SK-N-SH (cell line): ENCODE measurements at regions not wholly inside any gene's neighbourhood (a gene's known extent, or its start where the extent isn't known, plus 50 kb on each side); places are given as distances from the start of the nearest gene placed in this dataset.

Experiments
- CTCF ChIA-PET: fragments of 300-600, 350-600 bp; formaldehyde crosslinking; extraction: SDS; loops from one replicate; lab custom pipeline; 2021; lab: Yijun Ruan, JAX
- POLR2A ChIA-PET: fragments of 350-600 bp; sonication (Branson Sonifier 250); formaldehyde crosslinking; extraction: SDS; loops from one replicate; lab custom pipeline; 2020; ENCODE audit warnings: antibody characterized with exemption, inconsistent platforms; lab: Yijun Ruan, JAX
- DNase-seq: peaks from one replicate; pipeline ENCODE4 v3.0.0; 2012
- H2AFZ ChIP-seq: fragments of 200-600 bp; sonication (generic); 2 replicates; pipeline ENCODE4 v1.8.1; 2016; ENCODE audit warnings: antibody characterized with exemption, mild to moderate bottlenecking, low read depth
- H3F3A ChIP-seq: fragments of 200-600 bp; sonication (generic); replicated peaks from 2 replicates; pipeline ENCODE3; 2016; ENCODE audit warnings: antibody characterized with exemption, mild to moderate bottlenecking; ENCODE audit not compliant: insufficient read depth
- H3K27ac ChIP-seq, 2 experiments: fragments of 200-500 bp in 1 of 2; fragments of 200-600 bp in 1 of 2; sonication (Bioruptor generic) in 1 of 2; sonication (generic), shearing (Covaris generic) in 1 of 2; 2 replicates each; pipeline versions ENCODE4 v1.5.1 to v1.6.1; 2014 to 2016; ENCODE audit warnings: low read depth in 2 of 2, inconsistent platforms in 1 of 2, low read length in 1 of 2, mild to moderate bottlenecking in 1 of 2, mixed read lengths in 1 of 2
- H3K27me3 ChIP-seq: fragments of 200-600 bp; sonication (generic), shearing (Covaris generic); 2 replicates; pipeline ENCODE4 v1.6.1; 2016; ENCODE audit warnings: mixed run types; ENCODE audit not compliant: insufficient read depth
- H3K36me3 ChIP-seq, 2 experiments: fragments of 200-500 bp in 1 of 2; fragments of 200-600 bp in 1 of 2; sonication (Bioruptor generic) in 1 of 2; sonication (generic) in 1 of 2; replicated peaks in 1 of 2; 2 replicates each; pipeline versions ENCODE3 to v1.5.1; 2014 to 2016; ENCODE audit warnings: low read length in 1 of 2, mild to moderate bottlenecking in 1 of 2; ENCODE audit not compliant: insufficient read depth in 2 of 2, control insufficient read depth in 1 of 2
- H3K4me1 ChIP-seq, 2 experiments: fragments of 200-500 bp in 1 of 2; fragments of 200-600 bp in 1 of 2; sonication (Bioruptor generic) in 1 of 2; sonication (generic), shearing (Covaris generic) in 1 of 2; 2 replicates each; pipeline versions ENCODE4 v1.5.1 to v1.6.1; 2014 to 2016; ENCODE audit warnings: low read depth in 1 of 2, low read length in 1 of 2, mixed run types in 1 of 2; ENCODE audit not compliant: insufficient read depth in 2 of 2, control insufficient read depth in 1 of 2
- H3K4me2 ChIP-seq: fragments of 200-600 bp; sonication (generic), shearing (Covaris generic); 2 replicates; pipeline ENCODE4 v1.6.1; 2017; ENCODE audit warnings: mixed run types
- H3K4me3 ChIP-seq, 2 experiments: fragments of 200-500 bp in 1 of 2; fragments of 200-600 bp in 1 of 2; sonication (Bioruptor generic) in 1 of 2; sonication (generic), shearing (Covaris generic) in 1 of 2; 2 replicates each; pipeline versions ENCODE4 v1.5.1 to v1.8.1; 2014 to 2016; ENCODE audit warnings: low read depth in 2 of 2, inconsistent platforms in 1 of 2, low read length in 1 of 2, mild to moderate bottlenecking in 1 of 2, mixed read lengths in 1 of 2, moderate library complexity in 1 of 2
- H3K79me2 ChIP-seq: fragments of 200-600 bp; sonication (generic); 2 replicates; pipeline ENCODE4 v1.8.1; 2017; ENCODE audit warnings: mild to moderate bottlenecking; ENCODE audit not compliant: insufficient read depth
- H3K9ac ChIP-seq: fragments of 200-600 bp; sonication (generic); 2 replicates; pipeline ENCODE4 v1.6.1; 2017; ENCODE audit warnings: mixed run types
- H3K9me2 ChIP-seq: fragments of 200-600 bp; sonication (generic); 2 replicates; pipeline ENCODE4 v1.6.1; 2017; ENCODE audit warnings: mixed run types
- H3K9me3 ChIP-seq: fragments of 200-600 bp; sonication (generic); 2 replicates; pipeline ENCODE4 v1.6.1; 2017; ENCODE audit warnings: mixed run types, mild to moderate bottlenecking, moderate library complexity
- H4K20me1 ChIP-seq: fragments of 200-600 bp; sonication (generic); 2 replicates; pipeline ENCODE4 v1.6.1; 2017; ENCODE audit warnings: mild to moderate bottlenecking, mixed run types; ENCODE audit not compliant: insufficient read depth
- CHD2 ChIP-seq: fragments of 150-350 bp; IDR thresholded peaks from 2 replicates; pipeline ENCODE4 v1.6.1; 2018; ENCODE audit warnings: low read length; ENCODE audit not compliant: partially characterized antibody
- EP300 ChIP-seq, 2 experiments: IDR thresholded peaks; 2 replicates each; pipeline versions ENCODE4 v1.4.0 to v1.6.1; 2012; ENCODE audit warnings: borderline replicate concordance in 1 of 2, low read depth in 1 of 2, low read length in 1 of 2
- FOSL2 ChIP-seq: IDR thresholded peaks from 2 replicates; pipeline ENCODE4 v1.4.0; 2012; ENCODE audit warnings: low read depth, mild to moderate bottlenecking, moderate library complexity, borderline replicate concordance
- JUND ChIP-seq: IDR thresholded peaks from 2 replicates; pipeline ENCODE4 v1.4.0; 2012
- MEF2A ChIP-seq: IDR thresholded peaks from 2 replicates; pipeline ENCODE4 v1.4.0; 2012; ENCODE audit warnings: low read depth, borderline replicate concordance
- NFIC ChIP-seq: IDR thresholded peaks from 2 replicates; pipeline ENCODE4 v1.4.0; 2012; ENCODE audit warnings: borderline replicate concordance
- NRF1 ChIP-seq: IDR thresholded peaks from 2 replicates; pipeline ENCODE4 v1.6.1; 2012; ENCODE audit warnings: low read depth, mild to moderate bottlenecking, low read length
- RCOR1 ChIP-seq: fragments of 150-350 bp; IDR thresholded peaks from 2 replicates; pipeline ENCODE4 v1.6.1; 2017; ENCODE audit warnings: antibody characterized with exemption, low read length
- RFX5 ChIP-seq: IDR thresholded peaks from 2 replicates; pipeline ENCODE4 v1.6.1; 2012; ENCODE audit warnings: mild to moderate bottlenecking, improper control_type of control experiment, low read length
- TEAD4 ChIP-seq: IDR thresholded peaks from 2 replicates; pipeline ENCODE4 v1.4.0; 2012; ENCODE audit warnings: mild to moderate bottlenecking, borderline replicate concordance; ENCODE audit not compliant: insufficient read depth
- WGBS: methylation state at CpG from one replicate; pipeline ENCODE4 v1.1.6; 2017; ENCODE audit warnings: low lambda C conversion rate; 5-methylcytosine and 5-hydroxymethylcytosine counted together
- TF ChIP-seq, protein P1 (sequence below): IDR thresholded peaks from 2 replicates; pipeline ENCODE4 v1.6.1; 2012; ENCODE audit warnings: mild to moderate bottlenecking, low read depth, low read length, moderate library complexity
- TF ChIP-seq, protein P2 (sequence below): fragments of 200-600 bp; sonication (generic); IDR thresholded peaks from 2 replicates; pipeline ENCODE4 v1.6.1; 2017; ENCODE audit warnings: antibody characterized with exemption, mild to moderate bottlenecking, moderate library complexity
- TF ChIP-seq, protein P3 (sequence below): fragments of 150-350 bp; IDR thresholded peaks from 2 replicates; pipeline ENCODE4 v1.6.1; 2016; ENCODE audit warnings: mild to moderate bottlenecking, low read depth, low read length

DNA sequence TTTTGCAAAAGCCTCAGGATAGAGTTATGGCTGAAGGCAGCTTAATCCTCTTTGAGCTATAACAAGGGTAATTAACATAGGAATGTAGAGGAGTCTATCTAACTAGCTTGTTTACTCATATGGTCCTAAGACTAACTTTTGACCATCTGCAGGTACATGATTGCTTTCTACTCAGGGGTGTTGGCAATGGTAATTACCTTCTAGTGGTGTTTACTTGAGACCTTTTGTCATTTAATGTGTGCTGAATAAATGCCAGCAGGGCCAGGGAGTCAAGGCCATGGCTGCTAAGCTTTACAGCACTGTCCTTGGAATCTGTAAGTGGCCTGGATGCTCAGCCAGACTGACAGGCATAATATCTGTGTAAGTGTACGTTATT, 1325.0 kb downstream of the XPNPEP1 start:
- Histone ChIP-seq H3K9me3 (no peaks in the 10 kb centered on the region), H3K4me3 (no peak overlapping the region), H3F3A (no peaks in the 10 kb centered on the region), H3K27me3 (no peaks in the 10 kb centered on the region), H3K36me3 (no peaks in the 10 kb centered on the region), H3K79me2 (no peaks in the 10 kb centered on the region), H3K4me1 (peaks cover 6 to 7% of the 10 kb centered on the region in 2 experiments; a peak in 3 of 4 replicates), H3K9ac (no peak overlapping the region), H4K20me1 (no peaks in the 10 kb centered on the region), H3K9me2 (no peaks in the 10 kb centered on the region), H3K27ac (no peak overlapping the region), H2AFZ (no peak overlapping the region), H3K4me2 (no peak overlapping the region)
- no peak for TF ChIP-seq NRF1
- no peak for TF ChIP-seq CHD2
- no peak for TF ChIP-seq RCOR1
- no peak for TF ChIP-seq FOSL2
- TF ChIP-seq NFIC = no peak
- TF ChIP-seq, protein P1, sequence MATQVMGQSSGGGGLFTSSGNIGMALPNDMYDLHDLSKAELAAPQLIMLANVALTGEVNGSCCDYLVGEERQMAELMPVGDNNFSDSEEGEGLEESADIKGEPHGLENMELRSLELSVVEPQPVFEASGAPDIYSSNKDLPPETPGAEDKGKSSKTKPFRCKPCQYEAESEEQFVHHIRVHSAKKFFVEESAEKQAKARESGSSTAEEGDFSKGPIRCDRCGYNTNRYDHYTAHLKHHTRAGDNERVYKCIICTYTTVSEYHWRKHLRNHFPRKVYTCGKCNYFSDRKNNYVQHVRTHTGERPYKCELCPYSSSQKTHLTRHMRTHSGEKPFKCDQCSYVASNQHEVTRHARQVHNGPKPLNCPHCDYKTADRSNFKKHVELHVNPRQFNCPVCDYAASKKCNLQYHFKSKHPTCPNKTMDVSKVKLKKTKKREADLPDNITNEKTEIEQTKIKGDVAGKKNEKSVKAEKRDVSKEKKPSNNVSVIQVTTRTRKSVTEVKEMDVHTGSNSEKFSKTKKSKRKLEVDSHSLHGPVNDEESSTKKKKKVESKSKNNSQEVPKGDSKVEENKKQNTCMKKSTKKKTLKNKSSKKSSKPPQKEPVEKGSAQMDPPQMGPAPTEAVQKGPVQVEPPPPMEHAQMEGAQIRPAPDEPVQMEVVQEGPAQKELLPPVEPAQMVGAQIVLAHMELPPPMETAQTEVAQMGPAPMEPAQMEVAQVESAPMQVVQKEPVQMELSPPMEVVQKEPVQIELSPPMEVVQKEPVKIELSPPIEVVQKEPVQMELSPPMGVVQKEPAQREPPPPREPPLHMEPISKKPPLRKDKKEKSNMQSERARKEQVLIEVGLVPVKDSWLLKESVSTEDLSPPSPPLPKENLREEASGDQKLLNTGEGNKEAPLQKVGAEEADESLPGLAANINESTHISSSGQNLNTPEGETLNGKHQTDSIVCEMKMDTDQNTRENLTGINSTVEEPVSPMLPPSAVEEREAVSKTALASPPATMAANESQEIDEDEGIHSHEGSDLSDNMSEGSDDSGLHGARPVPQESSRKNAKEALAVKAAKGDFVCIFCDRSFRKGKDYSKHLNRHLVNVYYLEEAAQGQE = no peak
- no peak for TF ChIP-seq MEF2A
- TF ChIP-seq, protein P2, sequence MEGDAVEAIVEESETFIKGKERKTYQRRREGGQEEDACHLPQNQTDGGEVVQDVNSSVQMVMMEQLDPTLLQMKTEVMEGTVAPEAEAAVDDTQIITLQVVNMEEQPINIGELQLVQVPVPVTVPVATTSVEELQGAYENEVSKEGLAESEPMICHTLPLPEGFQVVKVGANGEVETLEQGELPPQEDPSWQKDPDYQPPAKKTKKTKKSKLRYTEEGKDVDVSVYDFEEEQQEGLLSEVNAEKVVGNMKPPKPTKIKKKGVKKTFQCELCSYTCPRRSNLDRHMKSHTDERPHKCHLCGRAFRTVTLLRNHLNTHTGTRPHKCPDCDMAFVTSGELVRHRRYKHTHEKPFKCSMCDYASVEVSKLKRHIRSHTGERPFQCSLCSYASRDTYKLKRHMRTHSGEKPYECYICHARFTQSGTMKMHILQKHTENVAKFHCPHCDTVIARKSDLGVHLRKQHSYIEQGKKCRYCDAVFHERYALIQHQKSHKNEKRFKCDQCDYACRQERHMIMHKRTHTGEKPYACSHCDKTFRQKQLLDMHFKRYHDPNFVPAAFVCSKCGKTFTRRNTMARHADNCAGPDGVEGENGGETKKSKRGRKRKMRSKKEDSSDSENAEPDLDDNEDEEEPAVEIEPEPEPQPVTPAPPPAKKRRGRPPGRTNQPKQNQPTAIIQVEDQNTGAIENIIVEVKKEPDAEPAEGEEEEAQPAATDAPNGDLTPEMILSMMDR = no peak
- TF ChIP-seq JUND = no peak
- no peak for TF ChIP-seq EP300 (IDR thresholded peaks at IDR 0.05; ENCODE audit: borderline replicate concordance in 1 of 2, low read depth in 1 of 2, low read length in 1 of 2)
- TF ChIP-seq RFX5 = no peak
- TF ChIP-seq, protein P3, sequence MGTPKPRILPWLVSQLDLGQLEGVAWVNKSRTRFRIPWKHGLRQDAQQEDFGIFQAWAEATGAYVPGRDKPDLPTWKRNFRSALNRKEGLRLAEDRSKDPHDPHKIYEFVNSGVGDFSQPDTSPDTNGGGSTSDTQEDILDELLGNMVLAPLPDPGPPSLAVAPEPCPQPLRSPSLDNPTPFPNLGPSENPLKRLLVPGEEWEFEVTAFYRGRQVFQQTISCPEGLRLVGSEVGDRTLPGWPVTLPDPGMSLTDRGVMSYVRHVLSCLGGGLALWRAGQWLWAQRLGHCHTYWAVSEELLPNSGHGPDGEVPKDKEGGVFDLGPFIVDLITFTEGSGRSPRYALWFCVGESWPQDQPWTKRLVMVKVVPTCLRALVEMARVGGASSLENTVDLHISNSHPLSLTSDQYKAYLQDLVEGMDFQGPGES = no peak
- no peak for TF ChIP-seq TEAD4
- no peak for DNase-seq
- POLR2A ChIA-PET = no interaction called here
- 40% methylated on average over 1 of the region's 1 CpG for WGBS
- CTCF ChIA-PET = no interaction called here
